GM19455 (cell line): ENCODE measurements at regions not wholly inside any gene's neighbourhood (a gene's known extent, or its start where the extent isn't known, plus 50 kb on each side); places are given as distances from the start of the nearest gene placed in this dataset.

Source experiments
- ATAC-seq: cut with Tn5 transposase; IDR thresholded peaks from one replicate; pipeline ENCODE4 v1.9.1; 2021; ENCODE audit not compliant: unreplicated experiment

- ATAC-seq = no peak
Observed at GRCh38 chr9:107756091-107756490, 266.5 kb upstream of the KLF4 start.

DNA sequence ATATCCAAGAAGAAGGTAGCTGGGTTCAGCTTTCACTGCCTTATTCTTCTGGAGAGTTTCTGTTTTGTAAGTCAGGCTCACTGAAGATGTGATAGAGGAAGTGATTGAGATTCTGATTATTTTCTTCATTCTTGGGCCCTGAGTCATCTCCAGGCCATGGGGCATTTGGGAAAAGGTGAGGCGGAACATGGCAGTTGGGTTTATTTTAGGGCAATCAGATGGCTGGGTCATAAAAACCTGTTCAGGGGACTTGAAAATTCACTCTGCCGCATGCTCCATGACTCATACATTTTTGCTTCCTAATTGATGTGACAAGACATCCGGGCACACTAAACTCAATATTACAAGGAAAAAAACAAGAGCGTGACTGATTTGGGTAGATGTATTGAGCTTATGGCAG is 265.7 kb upstream of the KLF4 start:
- ATAC-seq = no peak

GRCh38 chr9:107751567-107752210 is 262.1 kb upstream of the KLF4 start:
- ATAC-seq = peak; percentile 65

GRCh38 chr9:107750741-107751566 is 261.4 kb upstream of the KLF4 start:
- ATAC-seq = no peak

DNA sequence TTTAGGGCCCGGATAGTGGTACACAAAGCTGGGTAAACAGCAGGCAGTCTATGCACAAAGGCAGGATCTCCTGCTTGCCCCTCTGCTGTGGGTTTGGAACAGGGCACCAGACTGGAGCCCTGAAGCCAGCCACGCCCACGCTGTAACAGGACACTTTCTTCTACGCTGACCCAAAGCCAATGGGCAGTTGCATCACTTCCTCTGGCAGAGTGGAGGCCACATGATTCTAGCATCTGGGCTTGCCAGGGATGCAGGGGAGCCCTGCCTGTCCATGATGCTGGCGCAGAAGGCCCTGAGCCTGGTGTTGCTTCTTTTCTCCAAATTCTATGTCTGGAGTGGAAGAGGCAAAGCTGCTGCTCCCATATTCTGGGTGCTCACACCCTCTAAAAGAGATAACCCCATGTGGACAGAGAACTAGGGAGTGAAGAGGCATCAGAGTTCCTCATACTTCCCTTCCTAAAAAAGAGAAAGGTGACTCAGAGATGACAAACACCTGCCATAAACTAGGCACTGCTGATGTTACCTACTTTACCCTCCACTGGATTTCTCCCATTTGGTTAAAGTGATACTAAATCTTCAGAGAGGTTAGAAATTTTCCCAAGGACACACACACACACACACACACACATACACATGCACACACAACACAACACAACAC is 260.3 kb upstream of the KLF4 start:
- ATAC-seq = no peak

- ATAC-seq = no peak
Observed at GRCh38 chr9:107744873-107745272, 255.3 kb upstream of the KLF4 start.

GRCh38 chr9:107742531-107743309 is 253.2 kb upstream of the KLF4 start:
- no peak for ATAC-seq

GRCh38 chr9:107740088-107740980 is 250.8 kb upstream of the KLF4 start:
- ATAC-seq = no peak

GRCh38 chr9:107739601-107740082 is 250.1 kb upstream of the KLF4 start:
- no peak for ATAC-seq

GRCh38 chr9:107738789-107739188 is 249.2 kb upstream of the KLF4 start:
- ATAC-seq = no peak

DNA sequence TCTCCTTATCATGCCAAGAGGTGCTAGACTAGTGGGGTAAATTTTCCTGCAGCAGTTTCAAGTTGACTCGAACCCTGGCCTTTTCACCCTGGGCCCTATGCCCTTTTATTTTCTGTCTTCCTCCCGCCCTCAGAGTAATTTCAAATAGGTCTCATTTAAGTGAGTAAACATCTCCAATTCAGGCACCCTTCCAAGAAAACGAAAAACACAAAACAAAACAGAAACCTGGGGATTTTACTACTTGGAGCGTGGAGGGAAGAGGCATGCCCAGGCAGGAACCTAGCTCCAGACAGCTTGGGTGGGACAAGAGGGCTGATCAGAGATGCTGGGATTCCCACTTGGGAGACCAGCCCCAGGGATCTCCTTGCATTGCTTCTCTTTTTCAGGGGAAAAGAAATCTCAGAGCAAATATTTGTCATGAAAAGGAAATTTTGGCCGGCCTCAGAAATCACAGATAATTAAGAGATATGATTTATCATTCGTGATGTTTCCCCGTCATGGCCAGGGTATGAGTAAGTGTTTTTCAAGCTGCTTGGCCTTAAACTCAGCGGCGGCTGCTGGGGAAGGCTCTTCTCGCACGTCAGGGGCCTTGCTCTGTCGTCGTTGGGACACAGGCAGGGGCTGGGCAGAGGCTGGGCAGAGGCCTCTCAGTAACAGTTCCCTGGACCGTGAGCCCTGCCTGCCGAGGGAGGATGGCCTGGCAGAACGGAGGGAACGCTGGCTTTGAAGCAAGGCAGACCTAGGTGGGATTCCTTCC is 248.6 kb upstream of the KLF4 start:
- no peak for ATAC-seq

DNA sequence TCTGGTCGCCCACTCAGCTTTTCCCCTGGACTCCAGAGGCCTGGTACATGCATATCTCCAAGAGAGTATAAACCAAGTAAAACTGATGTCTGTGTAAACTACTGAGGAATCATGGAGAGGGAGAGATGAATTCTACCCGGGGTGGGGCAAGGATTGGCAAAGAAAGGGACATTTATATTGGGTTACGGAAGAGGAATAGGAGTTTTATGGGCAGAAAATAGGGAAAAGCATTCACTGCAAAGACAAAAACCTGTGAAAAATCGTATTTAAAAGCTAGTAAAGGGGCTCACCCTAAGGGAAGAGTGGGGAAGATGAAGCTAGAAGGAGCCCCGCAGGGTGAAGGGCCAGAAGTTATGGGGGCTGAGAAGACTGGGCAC is 248.0 kb upstream of the KLF4 start:
- ATAC-seq = no peak

- ATAC-seq = no peak
Observed at GRCh38 chr9:107735821-107736220, 246.3 kb upstream of the KLF4 start.

DNA sequence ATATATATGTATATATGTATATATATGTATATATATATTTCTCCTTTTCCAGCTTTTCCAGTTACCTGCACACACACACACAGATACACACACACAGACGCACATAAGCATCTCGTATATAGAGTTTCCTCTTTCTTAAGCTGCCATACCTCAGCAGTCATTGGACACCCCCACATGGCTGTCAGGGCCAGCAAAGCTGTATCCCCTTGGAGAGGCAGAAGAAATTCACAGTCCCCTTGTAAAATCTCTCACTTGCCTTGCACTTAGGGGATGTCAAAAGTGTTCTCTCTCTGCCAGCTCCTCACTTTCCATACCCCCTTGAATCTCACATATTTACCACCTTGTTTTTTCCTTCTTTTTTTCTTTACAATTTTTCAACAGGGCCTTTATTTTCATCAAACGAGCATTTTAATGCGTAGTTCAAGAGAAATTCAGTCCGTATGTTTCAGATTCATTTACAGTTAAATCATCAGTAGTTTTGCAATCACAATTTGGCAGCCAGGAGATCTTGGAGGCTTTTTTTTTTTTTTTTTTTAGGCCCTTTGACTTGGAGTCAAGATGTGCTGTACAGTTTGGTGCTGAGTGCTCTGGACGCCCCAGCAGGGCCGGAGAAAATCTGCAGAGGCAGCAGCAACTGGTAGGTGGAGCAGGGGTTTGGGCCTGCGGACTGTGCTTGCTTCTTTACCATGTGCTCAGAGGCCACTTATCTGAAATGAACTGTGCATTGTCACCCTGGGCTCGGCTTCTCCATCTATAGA is 244.9 kb upstream of the KLF4 start:
- ATAC-seq = no peak

DNA sequence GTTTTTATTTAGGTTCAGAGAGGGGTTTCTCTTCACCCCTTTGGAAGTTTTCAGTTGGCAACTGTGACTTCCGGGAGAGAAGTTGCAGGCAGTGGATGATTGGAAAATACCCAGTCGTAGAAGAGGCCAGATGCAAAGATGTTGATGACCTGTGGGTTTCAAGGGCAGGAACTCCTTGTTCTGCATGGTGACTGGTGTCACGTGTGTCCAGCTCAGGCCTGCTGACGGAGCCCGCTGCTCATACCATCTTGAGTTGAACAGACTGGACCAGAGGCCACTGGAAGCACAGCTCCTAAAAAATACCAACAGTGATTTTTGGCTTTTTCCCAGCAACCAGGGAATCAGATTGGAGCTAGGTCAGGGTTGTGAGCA is 243.9 kb upstream of the KLF4 start:
- no peak for ATAC-seq

GRCh38 chr9:107732781-107733522 is 243.4 kb upstream of the KLF4 start:
- no peak for ATAC-seq

DNA sequence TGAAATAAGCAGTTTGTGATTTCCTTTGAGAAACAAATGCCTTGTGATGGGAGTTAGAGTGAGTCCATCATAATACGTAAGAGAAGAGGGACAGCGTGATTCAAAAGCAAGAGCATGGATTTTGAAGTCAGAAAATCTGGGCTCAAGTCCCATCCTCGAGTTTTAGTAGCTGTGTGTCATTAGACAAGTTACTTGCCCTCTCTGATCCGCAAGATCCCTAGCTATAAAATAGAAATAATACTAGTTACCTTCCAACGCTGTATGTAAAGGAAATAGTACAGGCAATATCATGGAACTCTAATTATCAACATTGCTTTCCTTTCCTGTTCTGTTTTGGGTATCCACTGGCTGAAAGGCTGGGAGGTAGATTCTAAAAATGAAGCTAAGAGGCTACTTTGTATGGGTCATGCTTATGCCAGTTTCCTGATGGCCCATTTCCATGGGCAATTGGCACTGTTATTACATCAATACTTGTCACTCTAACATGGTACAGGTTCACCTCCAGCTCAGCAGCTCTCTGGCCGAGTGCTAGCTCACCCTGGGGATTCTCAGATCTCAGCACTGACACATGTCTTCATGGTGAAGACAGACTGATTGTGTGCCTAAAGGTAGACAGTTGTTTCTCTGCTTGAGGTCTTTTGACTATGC is 241.7 kb upstream of the KLF4 start:
- no peak for ATAC-seq

GRCh38 chr9:107730666-107731065 is 241.1 kb upstream of the KLF4 start:
- ATAC-seq = no peak
